ENCODE measurements at regions not wholly inside any gene's neighbourhood (a gene's known extent, or its start where the extent isn't known, plus 50 kb on each side); places are given as distances from the start of the nearest gene placed in this dataset.

GRCh38 chr1:192933744-192934143 is 124.9 kb downstream of the RGS2 start:
- intact Hi-C loops (cut with DNase I; ENCODE audit: low total_unique reads): no loop called here
- no peak for DNase-seq (ENCODE audit: low spot score in 2 of 2)
- TF ChIP-seq POLR2A (IDR thresholded peaks at IDR 0.05) (no peak), CTCF (IDR thresholded peaks at IDR 0.05) (no peak)
- H3K4me3 ChIP-seq (ENCODE audit: low read depth, poor library complexity, severe bottlenecking): no peak overlapping the region
- WGBS, 2 donors: 86 to 100% methylated on average over 1 of the region's 1 CpG

GRCh38 chr1:192936313-192937018 is 122.7 kb downstream of the UCHL5 start:
- TF ChIP-seq POLR2A (IDR thresholded peaks at IDR 0.05) (no peak), CTCF (IDR thresholded peaks at IDR 0.05) (no peak)
- 91 to 92% methylated on average over 1 of the region's 1 CpG for WGBS, 2 donors
- intact Hi-C loops (cut with DNase I; ENCODE audit: low total_unique reads): no loop called here
- DNase-seq (ENCODE audit: low spot score in 2 of 2): no peak
- H3K4me3 ChIP-seq (ENCODE audit: low read depth, poor library complexity, severe bottlenecking): no peak overlapping the region

- no peak for DNase-seq (ENCODE audit: low spot score in 2 of 2)
- intact Hi-C loops (cut with DNase I; ENCODE audit: low total_unique reads): no loop called here
- H3K4me3 ChIP-seq (ENCODE audit: low read depth, poor library complexity, severe bottlenecking): no peak overlapping the region
- WGBS, 2 donors: 90 to 96% methylated on average over 1 of the region's 1 CpG
- TF ChIP-seq CTCF (IDR thresholded peaks at IDR 0.05): no peak
- no peak for TF ChIP-seq POLR2A (IDR thresholded peaks at IDR 0.05)
These were observed 122.0 kb downstream of the UCHL5 start for GRCh38 chr1:192937128-192937527.

- intact Hi-C loops (cut with DNase I; ENCODE audit: low total_unique reads): no loop called here
- no peak for DNase-seq (ENCODE audit: low spot score in 2 of 2)
- 66 to 73% methylated on average over 2 of the region's 2 CpGs for WGBS, 2 donors
- TF ChIP-seq CTCF (IDR thresholded peaks at IDR 0.05): no peak
- TF ChIP-seq POLR2A (IDR thresholded peaks at IDR 0.05): no peak
- H3K4me3 ChIP-seq (ENCODE audit: low read depth, poor library complexity, severe bottlenecking): no peak overlapping the region
These were observed 119.7 kb downstream of the UCHL5 start for GRCh38 chr1:192939440-192939839.

- intact Hi-C loops (cut with DNase I; ENCODE audit: low total_unique reads): no loop called here
- no peak for DNase-seq (ENCODE audit: low spot score in 2 of 2)
- TF ChIP-seq POLR2A (IDR thresholded peaks at IDR 0.05) (no peak), CTCF (IDR thresholded peaks at IDR 0.05) (no peak)
- no peak overlapping the region for H3K4me3 ChIP-seq (ENCODE audit: low read depth, poor library complexity, severe bottlenecking)
These were observed 118.5 kb downstream of the UCHL5 start for GRCh38 chr1:192940658-192941057.
